GM12892 (cell line): ENCODE measurements at regions not wholly inside any gene's neighbourhood (a gene's known extent, or its start where the extent isn't known, plus 50 kb on each side); places are given as distances from the start of the nearest gene placed in this dataset.
"Not testable (repeated sequence)": the region's sequence is repeated elsewhere in the genome, so short reads cannot be mapped to it uniquely, and the experiment has no call there.

Experiments
- POLR2A ChIP-seq: IDR thresholded peaks from 2 replicates; pipeline ENCODE4 v1.6.1; 2011; ENCODE audit warnings: low read depth, low read length, control low read depth
- POLR2AphosphoS5 ChIP-seq: IDR thresholded peaks from 2 replicates; pipeline ENCODE4 v1.6.1; 2011; ENCODE audit warnings: low read depth, low read length, control low read depth
- TAF1 ChIP-seq: IDR thresholded peaks from 2 replicates; pipeline ENCODE4 v1.6.1; 2011; ENCODE audit warnings: low read depth, mild to moderate bottlenecking, control low read depth, low read length, borderline replicate concordance

DNA sequence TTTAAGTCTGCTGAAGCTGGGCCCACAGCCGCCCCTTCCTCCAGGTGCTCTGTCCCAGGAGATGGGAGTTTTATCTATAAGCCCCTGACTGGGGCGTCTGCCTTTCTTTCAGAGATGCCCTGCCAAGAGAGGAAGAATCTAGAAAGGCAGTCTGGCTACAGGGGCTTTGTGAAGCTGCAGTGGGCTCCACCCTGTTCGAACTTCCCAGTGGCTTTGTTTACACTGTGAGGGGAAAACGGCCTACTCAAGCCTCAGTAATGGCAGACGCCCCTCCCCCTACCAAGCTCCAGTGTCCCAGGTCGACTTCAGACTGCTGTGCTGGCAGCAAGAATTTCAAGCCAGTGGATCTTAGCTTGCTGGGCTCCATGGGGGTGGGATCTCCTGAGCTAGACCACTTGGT lies 435.3 kb downstream of the RMST start:
- not testable (repeated sequence) for TF ChIP-seq POLR2A, POLR2AphosphoS5, TAF1
